ENCODE measurements at regions not wholly inside any gene's neighbourhood (a gene's known extent, or its start where the extent isn't known, plus 50 kb on each side); places are given as distances from the start of the nearest gene placed in this dataset.

DNA sequence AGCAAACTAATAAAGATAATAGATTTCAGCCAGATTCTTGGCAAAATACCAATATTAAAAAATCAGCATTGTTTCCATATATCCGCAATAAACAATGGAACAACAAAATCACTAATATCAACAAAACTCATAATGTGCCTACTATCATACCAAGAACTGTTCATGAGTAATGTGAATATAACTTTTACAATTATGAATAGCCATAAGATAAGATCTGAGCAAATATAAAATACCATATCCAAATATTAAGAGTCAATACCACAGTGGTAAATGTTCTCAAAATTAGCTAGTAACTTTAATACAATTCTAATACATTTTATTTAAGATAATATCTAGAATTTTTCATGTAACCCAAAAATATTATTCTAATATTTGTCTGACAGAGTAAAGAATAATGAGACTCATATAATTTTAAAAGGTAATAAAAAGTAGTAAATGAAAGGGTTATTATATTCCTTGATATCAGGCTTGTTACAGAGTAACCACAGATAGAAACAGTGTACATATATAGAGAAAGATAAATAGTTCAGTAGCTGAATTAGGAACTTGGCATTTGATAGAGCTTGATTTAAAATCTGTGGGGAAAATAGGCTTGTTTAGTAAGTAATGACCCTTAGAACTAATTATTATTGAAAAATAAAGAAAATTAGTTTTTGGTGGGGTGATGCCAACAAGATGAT is 2126.6 kb downstream of the MRPL39 start:
- TF ChIP-seq, protein P1, sequence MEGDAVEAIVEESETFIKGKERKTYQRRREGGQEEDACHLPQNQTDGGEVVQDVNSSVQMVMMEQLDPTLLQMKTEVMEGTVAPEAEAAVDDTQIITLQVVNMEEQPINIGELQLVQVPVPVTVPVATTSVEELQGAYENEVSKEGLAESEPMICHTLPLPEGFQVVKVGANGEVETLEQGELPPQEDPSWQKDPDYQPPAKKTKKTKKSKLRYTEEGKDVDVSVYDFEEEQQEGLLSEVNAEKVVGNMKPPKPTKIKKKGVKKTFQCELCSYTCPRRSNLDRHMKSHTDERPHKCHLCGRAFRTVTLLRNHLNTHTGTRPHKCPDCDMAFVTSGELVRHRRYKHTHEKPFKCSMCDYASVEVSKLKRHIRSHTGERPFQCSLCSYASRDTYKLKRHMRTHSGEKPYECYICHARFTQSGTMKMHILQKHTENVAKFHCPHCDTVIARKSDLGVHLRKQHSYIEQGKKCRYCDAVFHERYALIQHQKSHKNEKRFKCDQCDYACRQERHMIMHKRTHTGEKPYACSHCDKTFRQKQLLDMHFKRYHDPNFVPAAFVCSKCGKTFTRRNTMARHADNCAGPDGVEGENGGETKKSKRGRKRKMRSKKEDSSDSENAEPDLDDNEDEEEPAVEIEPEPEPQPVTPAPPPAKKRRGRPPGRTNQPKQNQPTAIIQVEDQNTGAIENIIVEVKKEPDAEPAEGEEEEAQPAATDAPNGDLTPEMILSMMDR (IDR thresholded peaks at IDR 0.05; ENCODE audit: extremely low read depth in 1 of 2, insufficient read depth in 1 of 2, low read depth in 1 of 2, low read length in 2 of 2): no peak
- TF ChIP-seq POLR2AphosphoS5 (IDR thresholded peaks at IDR 0.05; ENCODE audit: insufficient read depth, low read depth, low read length): no peak

All from endothelial cell of umbilical vein (primary cell).